ENCODE measurements at regions not wholly inside any gene's neighbourhood (a gene's known extent, or its start where the extent isn't known, plus 50 kb on each side); places are given as distances from the start of the nearest gene placed in this dataset.

- no peak for DNase-seq
These were observed 1737.2 kb downstream of the MAT2B start for GRCh38 chr5:165242646-165243045.

DNA sequence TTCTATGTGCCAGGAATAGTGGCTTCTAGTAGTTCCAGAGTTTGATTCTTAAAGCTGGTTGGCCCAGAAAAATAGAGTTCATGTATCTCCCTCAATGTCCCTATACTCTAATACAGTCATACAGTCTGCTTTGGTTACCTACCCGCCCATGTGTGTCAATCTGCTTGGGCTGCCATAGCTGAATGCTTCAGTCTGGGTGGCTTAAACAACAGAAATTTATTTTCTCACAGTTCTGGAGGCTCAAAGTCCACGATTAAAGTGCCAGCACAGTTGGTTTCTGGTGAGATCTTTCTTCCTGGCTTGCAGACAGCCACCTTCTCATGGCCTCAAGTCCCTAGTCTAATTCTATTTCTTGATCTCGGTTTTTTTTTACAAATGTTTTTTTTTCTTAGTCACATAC lies 1739.0 kb downstream of the MAT2B start:
- DNase-seq: no peak

- no peak for DNase-seq
These were observed 1752.9 kb downstream of the MAT2B start for GRCh38 chr5:165258197-165258771.

GRCh38 chr5:165260426-165260825 lies 1755.0 kb downstream of the MAT2B start:
- DNase-seq: no peak

GRCh38 chr5:165263536-165263935 lies 1758.1 kb downstream of the MAT2B start:
- no peak for DNase-seq

DNA sequence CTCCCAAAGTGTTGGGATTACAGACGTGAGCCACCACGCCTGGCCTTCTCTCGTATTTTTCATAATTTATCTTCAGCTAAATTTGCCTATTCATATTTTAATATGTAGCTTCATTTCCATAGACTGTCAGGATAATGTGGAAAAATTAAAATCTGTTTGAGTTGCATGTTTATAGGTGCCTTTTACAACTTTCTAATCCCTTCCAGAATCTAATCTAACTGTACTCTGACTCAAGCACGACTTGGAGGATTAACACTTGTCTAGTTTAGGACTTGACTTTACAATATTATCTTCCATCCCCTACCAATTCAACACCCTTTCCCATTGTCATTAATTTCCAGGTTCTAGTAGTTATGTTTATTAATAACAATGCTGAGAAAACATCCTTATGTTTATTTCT lies 1761.5 kb downstream of the MAT2B start:
- DNase-seq: no peak

GRCh38 chr5:165272436-165272835 lies 1767.0 kb downstream of the MAT2B start:
- DNase-seq: no peak

- no peak for DNase-seq
These were observed 1772.2 kb downstream of the MAT2B start for GRCh38 chr5:165277661-165278060.

- DNase-seq: no peak
These were observed 1777.1 kb downstream of the MAT2B start for GRCh38 chr5:165282491-165282890.

DNA sequence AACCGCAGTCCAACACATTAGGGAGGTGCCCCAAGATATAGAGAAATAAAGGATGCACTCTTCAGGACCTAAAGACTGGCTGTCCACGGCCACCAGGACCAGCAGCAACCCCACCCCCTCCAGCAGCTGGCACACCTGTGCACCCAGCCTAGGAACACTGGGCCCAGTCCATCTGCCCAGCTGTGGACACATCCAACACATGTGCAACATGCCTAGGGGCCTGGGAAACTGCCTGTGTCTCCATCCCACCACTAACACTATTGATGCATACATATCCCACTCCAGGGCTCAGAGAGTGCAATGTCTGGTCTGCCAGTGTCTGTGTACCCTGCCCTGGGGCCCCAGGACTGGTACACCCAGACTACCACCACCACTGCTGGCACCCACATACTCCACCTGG lies 1781.3 kb downstream of the MAT2B start:
- DNase-seq: no peak

DNA sequence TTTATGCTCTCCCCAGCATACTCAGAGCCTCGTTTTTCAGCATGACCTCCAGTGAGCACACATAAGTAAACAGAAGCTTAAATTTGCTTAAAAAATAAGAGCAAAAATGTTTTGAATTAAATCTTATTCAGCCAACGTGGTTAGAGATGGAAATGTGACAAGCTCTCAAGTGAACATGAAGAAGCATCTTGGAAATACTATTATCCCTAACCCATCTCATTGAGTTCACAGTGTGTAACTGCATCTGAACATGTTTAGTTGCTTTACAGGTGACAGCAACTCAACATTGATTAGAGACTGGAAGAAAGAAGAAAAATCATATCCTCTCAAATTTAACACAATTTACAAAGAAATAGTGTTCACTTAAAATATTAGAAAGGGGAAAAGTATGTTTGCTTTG lies 1785.1 kb downstream of the MAT2B start:
- DNase-seq: no peak

- DNase-seq: no peak
These were observed 1791.1 kb downstream of the MAT2B start for GRCh38 chr5:165296401-165297130.

DNA sequence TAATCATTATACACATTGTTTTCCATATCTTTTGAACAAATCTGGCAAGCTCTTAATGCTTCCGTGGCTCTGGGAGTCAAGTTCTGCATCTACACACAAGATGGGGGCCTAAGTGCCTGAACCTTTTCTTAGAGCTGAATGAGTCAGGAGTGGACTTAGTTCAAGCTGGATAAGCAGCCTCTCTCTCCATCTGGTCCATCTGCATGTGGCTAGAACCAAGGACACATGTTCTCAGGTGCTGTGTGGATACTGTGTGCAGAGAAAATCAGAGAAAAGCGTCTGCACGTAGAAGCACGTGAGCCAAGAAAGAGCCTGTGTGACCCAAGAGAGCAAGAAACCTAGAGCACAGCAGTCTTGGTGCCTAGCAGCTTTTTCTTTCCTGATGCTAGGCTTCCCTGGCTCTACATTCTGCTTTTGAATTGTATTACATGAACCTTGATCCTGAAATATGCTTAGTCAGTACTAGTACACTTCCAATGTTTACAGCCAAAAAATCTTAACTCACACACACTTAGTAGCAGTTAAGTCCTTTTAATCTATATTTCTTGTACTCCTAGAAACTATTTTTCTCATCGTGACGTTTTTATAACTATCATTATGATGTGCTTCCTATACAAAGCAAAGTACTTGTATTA lies 1798.9 kb downstream of the MAT2B start:
- no peak for DNase-seq

DNA sequence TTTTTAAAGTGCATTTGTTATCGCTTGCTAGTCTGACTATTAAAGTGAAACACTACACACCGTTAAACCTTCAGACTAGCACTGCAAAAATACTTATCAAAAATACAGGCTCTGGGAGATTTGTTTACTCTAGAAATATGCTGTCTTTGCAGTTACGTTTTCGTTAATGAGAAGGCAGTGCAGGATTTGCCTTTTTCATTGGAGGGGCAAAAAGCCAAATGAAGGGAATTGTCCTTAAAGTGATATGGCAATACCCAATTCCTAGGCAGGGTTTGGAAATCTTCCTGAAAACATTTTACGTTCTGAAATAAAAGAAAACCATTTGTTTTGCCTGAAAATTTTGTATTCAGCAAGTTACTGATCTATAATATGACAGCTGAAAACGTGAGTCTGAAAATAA lies 1800.2 kb downstream of the MAT2B start:
- DNase-seq: no peak

- DNase-seq: no peak
These were observed 1804.0 kb downstream of the MAT2B start for GRCh38 chr5:165309446-165309845.

GRCh38 chr5:165310031-165310430 lies 1804.6 kb downstream of the MAT2B start:
- DNase-seq: no peak

DNA sequence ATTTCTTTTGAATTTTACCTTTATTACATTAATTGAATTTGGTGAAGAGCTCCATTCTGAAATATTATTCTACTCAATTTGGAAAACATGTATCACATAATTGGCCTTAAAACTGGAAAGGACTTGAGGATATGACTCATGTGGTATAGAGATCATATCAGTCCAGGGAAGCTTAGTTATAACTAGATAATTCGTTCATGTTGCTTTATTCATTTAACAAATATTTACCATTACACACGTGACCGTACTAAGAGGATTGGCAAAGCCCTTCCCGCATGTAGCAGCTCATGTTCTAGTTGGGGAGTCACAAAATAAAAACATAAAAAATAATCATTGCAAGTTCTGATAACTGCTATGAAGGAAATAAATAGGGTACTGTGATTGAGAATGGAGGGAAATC lies 1816.5 kb downstream of the MAT2B start:
- DNase-seq: no peak

DNA sequence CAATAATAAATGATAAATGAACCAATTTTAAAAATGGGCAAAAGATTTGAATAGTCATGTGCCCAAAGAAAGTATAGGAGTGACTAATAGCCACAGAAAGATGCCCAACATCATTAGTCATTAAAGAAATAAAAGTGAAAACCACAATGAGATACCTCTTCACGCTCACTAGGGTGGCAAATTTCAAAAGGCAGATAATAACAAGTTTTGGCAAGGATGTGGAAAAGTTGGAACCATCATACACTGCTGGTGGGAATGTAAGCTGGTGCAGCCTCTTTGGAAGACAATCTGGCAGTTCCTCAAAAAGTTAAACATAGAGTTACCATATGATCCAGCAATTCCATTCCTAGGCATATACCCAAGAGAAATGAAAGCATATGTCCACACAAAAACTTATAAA lies 1819.8 kb downstream of the MAT2B start:
- no peak for DNase-seq

- DNase-seq: no peak
These were observed 1822.2 kb downstream of the MAT2B start for GRCh38 chr5:165327631-165328030.

GRCh38 chr5:165328846-165329245 lies 1823.4 kb downstream of the MAT2B start:
- DNase-seq: no peak

DNA sequence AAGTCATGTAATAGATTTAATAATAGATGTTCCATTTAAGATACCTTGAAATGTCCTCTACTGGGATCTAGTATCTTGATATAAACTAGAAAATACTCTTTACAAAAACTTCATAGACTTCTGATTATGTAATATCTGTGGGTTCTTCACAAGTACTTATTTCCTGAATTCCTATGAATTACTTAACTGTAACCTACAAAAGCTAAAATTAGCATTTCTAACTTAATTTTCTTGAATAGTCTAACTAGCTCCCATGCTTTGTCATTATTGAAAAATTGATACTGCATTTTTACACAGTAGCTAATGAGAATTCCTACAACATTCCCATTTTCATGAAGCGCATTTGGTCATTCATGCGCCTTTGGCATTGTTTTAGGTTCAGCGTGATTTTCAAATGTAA lies 1828.2 kb downstream of the MAT2B start:
- DNase-seq: no peak

GRCh38 chr5:165334201-165334600 lies 1828.8 kb downstream of the MAT2B start:
- no peak for DNase-seq

DNA sequence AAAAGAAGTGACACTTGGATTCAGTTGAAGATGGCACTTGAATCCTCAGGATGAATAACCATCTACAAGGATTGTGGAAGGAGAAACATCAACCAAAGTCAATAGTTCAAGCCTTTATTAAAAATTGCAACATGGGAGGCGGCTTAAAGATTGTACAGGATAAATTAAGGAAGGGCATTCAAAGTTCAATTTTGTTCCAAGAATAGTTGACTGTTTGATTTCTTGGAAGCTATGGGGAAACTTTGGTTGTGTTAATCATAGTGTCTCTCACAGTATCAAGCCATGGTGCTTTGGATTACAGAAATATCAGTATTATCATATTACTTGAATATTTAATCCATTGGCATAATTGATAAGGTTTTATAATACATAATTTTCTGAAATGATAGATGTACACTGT lies 1844.3 kb downstream of the MAT2B start:
- DNase-seq: no peak

DNA sequence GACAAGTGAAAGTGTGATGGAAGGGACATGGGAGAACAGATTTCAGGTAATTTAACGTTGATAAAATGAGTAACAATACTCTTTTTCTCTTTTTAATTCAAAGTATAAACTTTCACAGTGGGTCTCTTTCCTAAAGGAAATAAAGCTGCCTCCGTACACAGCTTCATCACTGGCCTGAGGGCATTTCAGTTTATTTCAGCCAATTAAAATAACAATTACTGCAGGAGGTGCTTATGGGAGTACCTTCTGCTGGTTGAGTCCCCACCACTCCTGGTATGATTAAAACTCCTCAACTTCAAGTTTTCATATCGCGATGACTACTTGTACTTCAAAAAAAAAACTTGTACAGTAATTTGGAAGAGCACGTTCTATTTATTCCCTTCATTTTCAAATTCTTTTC lies 1845.9 kb downstream of the MAT2B start:
- DNase-seq: no peak

GRCh38 chr5:165360366-165360765 lies 1854.9 kb downstream of the MAT2B start:
- DNase-seq: no peak
